GM12873 (cell line): ENCODE measurements at regions not wholly inside any gene's neighbourhood (a gene's known extent, or its start where the extent isn't known, plus 50 kb on each side); places are given as distances from the start of the nearest gene placed in this dataset.
A peak's percentile ranks its signal among the peaks of the same experiment; 100 is the strongest.

Experiments used
- TF ChIP-seq, protein P1 (sequence below): IDR thresholded peaks from 2 replicates; pipeline ENCODE4 v1.5.1; 2012; ENCODE audit warnings: low read depth, mild to moderate bottlenecking, moderate library complexity, low read length, control low read depth; ENCODE audit not compliant: insufficient read depth; ENCODE audit errors: missing control alignments

- TF ChIP-seq, protein P1, sequence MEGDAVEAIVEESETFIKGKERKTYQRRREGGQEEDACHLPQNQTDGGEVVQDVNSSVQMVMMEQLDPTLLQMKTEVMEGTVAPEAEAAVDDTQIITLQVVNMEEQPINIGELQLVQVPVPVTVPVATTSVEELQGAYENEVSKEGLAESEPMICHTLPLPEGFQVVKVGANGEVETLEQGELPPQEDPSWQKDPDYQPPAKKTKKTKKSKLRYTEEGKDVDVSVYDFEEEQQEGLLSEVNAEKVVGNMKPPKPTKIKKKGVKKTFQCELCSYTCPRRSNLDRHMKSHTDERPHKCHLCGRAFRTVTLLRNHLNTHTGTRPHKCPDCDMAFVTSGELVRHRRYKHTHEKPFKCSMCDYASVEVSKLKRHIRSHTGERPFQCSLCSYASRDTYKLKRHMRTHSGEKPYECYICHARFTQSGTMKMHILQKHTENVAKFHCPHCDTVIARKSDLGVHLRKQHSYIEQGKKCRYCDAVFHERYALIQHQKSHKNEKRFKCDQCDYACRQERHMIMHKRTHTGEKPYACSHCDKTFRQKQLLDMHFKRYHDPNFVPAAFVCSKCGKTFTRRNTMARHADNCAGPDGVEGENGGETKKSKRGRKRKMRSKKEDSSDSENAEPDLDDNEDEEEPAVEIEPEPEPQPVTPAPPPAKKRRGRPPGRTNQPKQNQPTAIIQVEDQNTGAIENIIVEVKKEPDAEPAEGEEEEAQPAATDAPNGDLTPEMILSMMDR, result no peak
Observed at GRCh38 chr1:163477276-163477830, 155.6 kb downstream of the NUF2 start.

DNA sequence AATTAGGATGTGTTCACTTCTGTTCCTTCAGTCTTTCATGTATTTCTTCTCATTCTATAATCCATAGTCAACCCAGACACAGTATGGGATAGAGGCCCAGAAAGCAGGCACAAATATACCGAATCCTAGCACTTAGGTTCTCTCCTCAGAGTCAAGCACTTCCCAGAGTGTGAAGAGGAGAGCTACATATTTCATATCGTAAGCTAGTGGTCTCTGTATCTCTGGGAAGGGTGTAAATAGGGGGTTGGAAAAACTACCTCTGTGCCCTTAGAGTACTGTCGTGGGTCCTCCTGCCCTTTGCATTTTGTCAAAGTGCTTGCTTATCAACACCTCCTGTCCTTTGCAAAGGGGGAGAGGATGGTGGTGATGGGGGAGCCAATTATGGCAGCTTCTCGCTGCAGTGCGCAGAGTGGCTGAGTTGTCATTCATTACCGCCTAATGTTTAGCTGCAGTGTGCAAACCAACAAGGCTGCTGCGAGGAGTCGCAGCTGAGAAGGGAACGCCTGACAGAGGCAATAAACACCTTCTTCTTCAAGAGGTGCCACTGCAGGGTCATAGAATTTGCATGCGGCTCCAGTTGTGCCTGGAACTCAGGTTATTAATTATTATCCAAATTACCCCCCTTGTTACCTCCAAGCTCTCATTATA, 182.7 kb downstream of the NUF2 start:
- TF ChIP-seq, protein P1, result no peak

- TF ChIP-seq, protein P1, result no peak
Observed at GRCh38 chr1:163509114-163509513, 187.4 kb downstream of the NUF2 start.

DNA sequence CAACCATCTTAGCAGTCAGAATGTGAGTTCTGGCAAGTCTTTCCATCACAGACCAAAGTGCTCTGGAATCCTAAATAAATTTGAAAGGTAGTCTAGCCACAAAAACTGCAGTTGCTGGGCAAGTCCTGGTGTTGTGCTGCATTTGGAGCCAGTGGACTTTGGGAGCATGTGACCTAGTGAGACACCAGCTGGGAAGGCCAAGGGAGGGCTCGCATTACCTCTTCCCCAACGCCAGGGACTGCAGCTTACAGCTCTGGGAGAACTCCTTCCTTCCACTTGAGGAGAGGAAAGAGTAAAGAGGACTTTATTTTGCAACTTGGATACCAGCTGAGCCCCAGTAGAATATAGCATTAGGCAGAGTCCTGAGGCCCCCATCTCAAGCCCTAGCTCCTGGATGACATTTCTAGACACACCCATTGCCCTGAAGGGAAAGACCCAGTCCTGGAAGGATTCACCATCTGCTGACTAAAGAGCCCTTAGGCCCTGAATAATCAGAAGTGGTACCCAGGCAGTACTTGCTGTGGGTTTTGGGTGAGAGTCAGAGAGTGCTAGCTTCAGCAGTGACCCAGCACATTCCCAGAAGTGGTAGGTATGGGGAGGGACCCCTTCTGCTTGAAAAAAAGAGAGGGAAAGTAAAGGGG, 190.7 kb downstream of the NUF2 start:
- TF ChIP-seq, protein P1, result no peak

- TF ChIP-seq, protein P1, result no peak
Observed at GRCh38 chr1:163523375-163524029, 201.7 kb downstream of the NUF2 start.

GRCh38 chr1:163528710-163529348, 207.1 kb downstream of the NUF2 start:
- TF ChIP-seq, protein P1, result peak; percentile 49

- TF ChIP-seq, protein P1, result no peak
Observed at GRCh38 chr1:163531345-163531744, 209.6 kb downstream of the NUF2 start.
